NOMO-1 treated with dmso at 0.1 percent for 144 hours (cell line): ENCODE measurements at regions not wholly inside any gene's neighbourhood (a gene's known extent, or its start where the extent isn't known, plus 50 kb on each side); places are given as distances from the start of the nearest gene placed in this dataset.

Experiments used
- DNase-seq: peaks from one replicate; lab custom pipeline; 2025; ENCODE audit not compliant: unreplicated experiment; lab: John Stamatoyannopoulos, UW

DNA sequence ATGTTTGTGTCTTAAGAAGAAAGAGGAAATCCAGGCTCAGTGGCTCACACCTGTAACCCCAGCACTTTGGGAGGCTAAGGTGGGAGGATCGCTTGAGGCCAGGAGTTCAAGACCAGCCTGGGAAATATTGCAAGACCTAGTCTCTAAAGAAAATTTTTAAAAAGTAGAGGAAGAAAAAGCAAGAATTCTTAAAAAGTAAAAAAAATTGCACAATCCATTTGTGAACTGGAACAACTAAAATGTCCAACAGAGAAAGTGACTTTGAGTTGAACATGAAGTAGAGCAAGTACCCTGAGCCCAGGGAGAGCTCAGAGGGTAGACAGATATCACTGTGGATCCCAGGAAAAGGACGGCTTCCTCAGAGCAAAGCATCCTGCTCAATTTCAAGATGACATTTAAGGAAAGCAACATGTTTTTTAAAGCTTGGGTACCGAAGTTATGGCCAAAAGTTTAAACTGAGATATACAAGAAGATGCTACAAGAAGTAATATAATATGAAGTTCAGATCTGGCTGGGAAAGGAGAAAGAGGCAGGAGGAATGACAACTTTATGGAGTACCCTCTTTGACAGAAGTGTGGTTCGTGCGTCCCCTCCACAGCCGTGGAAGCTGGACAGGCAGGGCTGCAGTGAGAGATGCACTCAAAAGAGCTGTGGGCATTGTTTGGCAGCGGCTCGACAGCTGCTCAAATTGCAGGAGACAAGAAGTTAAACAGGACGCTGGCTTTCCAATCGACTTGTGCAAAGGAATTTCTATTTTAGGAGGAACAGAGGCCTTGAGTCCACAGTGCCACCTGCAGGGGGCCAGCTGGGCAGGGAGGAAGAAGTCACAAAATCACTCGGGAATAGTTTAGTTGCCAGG lies 201.3 kb downstream of the JCAD start:
- DNase-seq = no peak

DNA sequence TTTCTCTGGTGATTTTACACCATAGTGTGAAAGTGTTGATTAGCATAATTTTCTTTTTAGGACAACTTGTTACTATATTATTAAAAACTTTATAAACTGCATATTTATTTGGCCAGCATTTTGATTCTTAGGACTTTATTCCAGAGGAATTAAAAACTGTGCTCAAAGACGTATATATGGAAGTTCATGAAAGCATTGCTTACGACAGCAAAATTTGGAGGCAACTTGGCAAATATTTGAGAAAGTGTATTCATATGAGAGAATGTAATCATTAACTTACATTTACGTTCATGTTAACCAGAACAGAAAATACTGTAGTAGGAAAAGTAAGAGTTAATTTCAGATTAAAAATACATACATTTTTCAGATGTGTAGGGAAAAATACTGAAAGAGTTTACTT lies 203.1 kb downstream of the JCAD start:
- no peak for DNase-seq

- DNase-seq = no peak
These were observed 205.5 kb downstream of the JCAD start for GRCh38 chr10:29853913-29854312.

- no peak for DNase-seq
These were observed 208.1 kb downstream of the JCAD start for GRCh38 chr10:29851241-29851640.

GRCh38 chr10:29850371-29850770 lies 209.0 kb downstream of the JCAD start:
- no peak for DNase-seq

DNA sequence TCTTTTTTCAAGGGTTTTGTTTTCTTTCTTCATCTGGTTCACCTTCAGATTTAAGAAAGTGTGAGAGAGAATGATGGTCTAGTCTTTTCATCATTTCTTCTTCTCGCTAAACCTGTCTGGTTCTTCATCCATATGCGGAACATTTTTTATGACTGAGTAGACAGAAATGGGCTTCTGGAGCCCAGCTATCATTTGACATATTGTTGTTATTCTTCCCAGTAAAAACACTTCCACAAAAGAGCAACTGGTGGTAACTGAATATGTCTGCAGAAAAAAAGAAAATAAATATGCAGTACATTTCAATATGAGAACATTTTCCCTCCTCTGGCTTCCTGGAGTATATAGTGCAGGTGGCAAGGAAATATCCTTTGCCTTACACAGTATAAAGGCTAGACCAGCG lies 209.5 kb downstream of the JCAD start:
- no peak for DNase-seq

DNA sequence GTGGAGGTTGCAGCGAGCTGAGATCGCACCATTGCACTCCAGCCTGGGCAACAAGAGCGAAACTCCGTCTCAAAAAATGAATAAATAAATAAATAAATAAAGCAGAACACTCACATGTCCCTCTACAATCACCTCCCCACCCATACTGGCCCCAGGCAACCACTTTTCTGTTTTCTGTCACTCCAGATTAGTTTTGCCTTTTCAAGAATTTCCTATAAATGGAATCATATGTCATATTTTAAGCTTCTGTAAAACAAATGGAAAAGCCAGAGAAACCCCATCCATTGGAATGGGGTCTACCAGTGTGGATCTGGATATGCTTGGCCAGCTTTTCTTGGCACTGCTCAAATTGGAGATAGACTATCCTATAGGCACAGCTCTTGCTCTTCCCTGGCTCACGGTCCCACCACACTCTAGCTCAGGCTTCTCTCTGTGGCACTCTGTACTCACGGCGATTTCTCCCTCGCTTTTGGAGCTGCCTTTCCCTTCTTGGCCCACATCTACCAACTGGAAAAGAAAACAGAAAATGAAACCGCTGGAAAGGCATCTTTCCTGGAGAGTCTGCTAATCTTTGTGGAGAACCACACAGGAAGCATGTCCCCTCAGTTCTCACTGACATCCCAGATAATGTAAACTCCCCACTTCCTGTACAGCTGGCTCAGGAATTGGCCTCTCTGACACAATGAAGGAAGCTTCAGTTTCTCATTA lies 210.1 kb downstream of the JCAD start:
- DNase-seq = no peak

GRCh38 chr10:29846881-29847280 lies 212.1 kb upstream of the SVIL start:
- DNase-seq = no peak

GRCh38 chr10:29845166-29845565 lies 210.4 kb upstream of the SVIL start:
- no peak for DNase-seq

DNA sequence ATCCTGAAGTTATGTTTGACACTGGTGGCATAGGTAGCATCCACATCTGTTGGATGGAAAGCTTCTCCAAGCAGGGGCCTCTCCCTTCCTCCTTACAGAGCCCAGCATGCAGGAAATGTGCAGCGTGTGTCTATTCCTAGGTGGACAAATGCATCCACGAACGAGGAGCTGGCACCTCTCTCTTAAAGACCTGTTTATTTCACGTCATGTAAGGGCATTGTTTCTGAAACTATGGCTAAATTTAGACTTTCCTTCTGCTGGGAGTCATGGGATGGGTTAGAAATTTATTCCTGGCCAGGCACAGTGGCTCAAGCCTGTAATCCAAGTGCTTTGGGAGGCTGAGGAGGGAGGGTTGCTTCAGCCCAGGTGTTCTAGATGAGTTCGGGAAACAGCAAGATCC lies 208.4 kb upstream of the SVIL start:
- no peak for DNase-seq

DNA sequence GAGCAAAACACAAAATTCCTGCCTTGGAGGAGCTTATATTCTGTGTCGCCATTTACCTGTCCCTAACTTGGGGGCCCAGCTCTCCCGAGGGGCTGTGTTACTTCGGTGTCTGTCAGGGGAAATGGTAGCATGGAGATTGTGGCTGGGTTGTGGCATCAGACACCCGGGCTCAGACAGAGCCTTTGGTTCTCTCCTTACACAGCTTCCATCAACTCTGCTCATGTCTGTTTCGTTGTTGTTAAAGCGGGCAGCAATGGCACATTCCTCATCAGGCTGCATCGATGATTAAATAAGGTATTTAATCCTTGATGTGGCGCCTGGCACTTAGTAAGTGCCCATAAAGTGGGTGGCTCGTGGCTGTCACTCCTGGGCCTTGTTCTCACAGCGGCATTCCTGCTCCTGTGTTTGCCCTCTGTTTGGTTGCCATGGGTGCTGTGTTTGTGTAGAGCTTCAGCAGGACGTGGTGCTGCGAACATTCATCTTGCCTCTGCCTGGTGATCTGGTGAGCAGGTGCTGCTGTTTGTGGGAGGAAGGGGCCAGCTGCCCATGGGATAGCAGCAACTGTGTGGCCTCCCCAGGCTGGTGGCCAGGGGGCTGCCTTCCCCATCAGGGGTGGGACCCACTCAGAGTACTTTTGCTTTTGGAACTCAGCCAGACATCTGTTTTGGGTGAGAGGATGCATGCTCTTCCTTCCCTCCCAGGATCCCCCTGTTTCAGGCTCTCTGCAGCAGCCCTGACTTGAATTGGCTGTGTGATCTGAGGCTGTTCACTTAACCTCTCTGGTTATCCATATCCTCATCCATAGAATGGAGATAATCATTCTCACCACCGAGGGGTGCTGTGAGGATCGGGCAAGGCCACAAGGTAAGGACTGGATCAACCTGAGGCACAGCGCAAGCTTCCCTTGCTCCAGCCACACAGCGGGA lies 207.2 kb upstream of the SVIL start:
- no peak for DNase-seq

DNA sequence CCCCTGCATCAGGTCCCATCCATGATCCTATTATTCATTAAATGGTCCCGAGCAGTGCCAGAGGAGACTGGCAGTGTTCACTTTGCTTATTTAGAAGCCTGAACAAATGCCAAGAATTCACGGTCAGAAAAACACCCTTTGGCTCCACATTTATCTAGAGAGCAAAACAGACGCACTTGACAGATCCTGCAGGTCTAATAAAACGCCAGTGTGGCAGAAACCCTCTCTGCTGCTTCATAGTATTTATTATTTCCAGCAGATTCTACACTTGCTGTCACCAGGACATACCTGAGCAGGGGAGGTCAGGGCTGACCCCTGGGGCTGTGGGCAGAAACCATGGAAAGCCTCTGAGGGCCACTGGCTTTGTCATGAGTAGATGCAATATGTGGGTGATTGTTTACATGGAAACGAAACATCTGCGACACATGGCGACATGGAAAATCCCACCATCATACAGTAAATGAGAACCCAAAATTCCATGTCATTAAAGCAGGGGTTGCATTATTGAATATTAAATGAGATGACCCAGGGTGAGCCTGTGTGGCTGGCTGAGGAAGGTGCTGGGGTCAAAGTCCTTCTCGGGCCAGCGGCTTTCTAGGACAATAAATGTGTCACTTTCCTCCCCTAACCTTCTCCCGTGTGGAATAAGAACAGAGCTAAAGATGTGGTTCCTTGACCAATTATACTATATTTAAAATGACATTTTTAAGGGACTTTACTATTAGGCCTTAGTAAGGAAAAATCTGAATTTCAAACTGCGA lies 205.9 kb upstream of the SVIL start:
- DNase-seq = no peak

- no peak for DNase-seq
These were observed 205.2 kb upstream of the SVIL start for GRCh38 chr10:29839826-29840515.

DNA sequence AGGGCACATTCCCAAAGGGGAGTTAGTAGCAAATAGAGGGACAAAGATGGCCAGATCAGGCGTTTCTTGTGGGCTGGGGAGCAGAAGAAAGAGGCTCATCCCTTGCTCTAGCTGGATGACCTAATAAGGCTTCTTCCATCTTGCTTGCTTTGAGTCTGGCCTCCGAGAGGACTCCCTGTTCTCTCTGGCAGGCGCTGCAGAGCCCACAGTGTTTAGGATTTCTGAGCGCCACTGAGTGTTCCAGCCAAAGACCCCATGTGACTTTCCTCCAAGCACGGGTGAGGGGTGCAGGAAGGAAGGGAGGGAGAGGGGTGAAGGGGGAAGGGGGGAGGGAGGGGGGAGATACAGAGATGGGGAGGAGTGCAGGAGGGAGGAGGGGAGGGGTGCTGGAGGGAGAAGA lies 203.8 kb upstream of the SVIL start:
- no peak for DNase-seq

GRCh38 chr10:29837586-29837985 lies 202.8 kb upstream of the SVIL start:
- no peak for DNase-seq

DNA sequence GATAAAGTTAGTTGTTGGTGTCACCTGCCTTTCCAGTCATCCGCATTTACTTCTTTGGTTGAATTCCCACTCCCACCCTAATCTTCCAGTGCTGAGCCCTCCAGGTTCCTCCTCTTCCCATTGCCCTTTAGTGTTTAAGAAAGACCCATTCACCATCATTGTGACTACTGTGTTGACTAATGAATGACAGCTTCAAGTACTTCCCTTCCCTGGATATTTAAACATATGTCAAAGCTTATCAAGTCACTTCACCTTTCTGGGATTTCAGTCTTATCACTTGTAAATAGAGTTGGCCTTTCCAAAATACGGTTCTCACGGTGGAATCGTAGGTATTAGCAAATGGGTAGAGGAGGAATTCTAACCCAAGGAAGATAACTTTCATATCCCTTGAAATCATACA lies 201.6 kb upstream of the SVIL start:
- DNase-seq = no peak

- DNase-seq = no peak
These were observed 200.3 kb upstream of the SVIL start for GRCh38 chr10:29835055-29835454.

GRCh38 chr10:29830531-29831512 lies 196.1 kb upstream of the SVIL start:
- no peak for DNase-seq

DNA sequence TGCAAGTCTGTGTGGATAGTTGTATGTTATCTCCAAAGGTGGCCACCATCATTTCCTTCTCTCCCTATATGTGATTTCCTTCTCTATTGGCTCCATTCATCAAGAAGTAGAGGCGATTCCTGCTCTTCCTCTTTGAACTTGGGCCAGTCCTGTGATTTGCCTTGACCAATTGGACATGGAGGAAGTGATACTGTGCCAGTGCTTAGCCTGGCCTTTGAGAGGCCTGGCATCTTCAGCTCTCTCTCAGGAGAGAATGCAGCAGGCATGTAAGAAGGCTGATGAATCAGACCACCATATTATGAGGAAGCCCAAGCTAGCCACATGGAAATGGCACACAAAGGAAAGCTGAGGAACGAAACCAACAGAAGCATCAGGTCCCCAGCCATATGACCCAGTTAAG lies 195.0 kb upstream of the SVIL start:
- no peak for DNase-seq
